GM21576 (cell line): ENCODE measurements at regions not wholly inside any gene's neighbourhood (a gene's known extent, or its start where the extent isn't known, plus 50 kb on each side); places are given as distances from the start of the nearest gene placed in this dataset.
"Not testable (repeated sequence)": the region's sequence is repeated elsewhere in the genome, so short reads cannot be mapped to it uniquely, and the experiment has no call there.

Source experiments
- ATAC-seq: cut with Tn5 transposase; IDR thresholded peaks from one replicate; pipeline ENCODE4 v1.9.1; 2021; ENCODE audit warnings: mild to moderate bottlenecking, moderate library complexity; ENCODE audit not compliant: unreplicated experiment

- no peak for ATAC-seq
These were observed 115.4 kb upstream of the FBXL7 start for GRCh38 chr5:15384581-15384980.

- no peak for ATAC-seq
These were observed 115.8 kb upstream of the FBXL7 start for GRCh38 chr5:15384176-15384575.

GRCh38 chr5:15383469-15383868, 116.5 kb upstream of the FBXL7 start:
- ATAC-seq = no peak

GRCh38 chr5:15383021-15383420, 117.0 kb upstream of the FBXL7 start:
- ATAC-seq = no peak

- ATAC-seq = no peak
These were observed 122.2 kb upstream of the FBXL7 start for GRCh38 chr5:15377573-15378340.

- no peak for ATAC-seq
These were observed 123.2 kb upstream of the FBXL7 start for GRCh38 chr5:15376803-15377202.

- ATAC-seq = no peak
These were observed 123.9 kb upstream of the FBXL7 start for GRCh38 chr5:15376088-15376487.

- ATAC-seq = no peak
These were observed 124.4 kb upstream of the FBXL7 start for GRCh38 chr5:15375559-15375958.

- ATAC-seq = no peak
These were observed 125.1 kb upstream of the FBXL7 start for GRCh38 chr5:15374886-15375285.

GRCh38 chr5:15373151-15373550, 126.8 kb upstream of the FBXL7 start:
- no peak for ATAC-seq

- ATAC-seq = no peak
These were observed 128.8 kb upstream of the FBXL7 start for GRCh38 chr5:15371184-15371583.

GRCh38 chr5:15368835-15369234, 131.1 kb upstream of the FBXL7 start:
- no peak for ATAC-seq

GRCh38 chr5:15367489-15367888, 132.5 kb upstream of the FBXL7 start:
- ATAC-seq = no peak

- no peak for ATAC-seq
These were observed 133.1 kb upstream of the FBXL7 start for GRCh38 chr5:15366676-15367391.

- no peak for ATAC-seq
These were observed 134.9 kb upstream of the FBXL7 start for GRCh38 chr5:15365070-15365469.

GRCh38 chr5:15363601-15364000, 136.4 kb upstream of the FBXL7 start:
- no peak for ATAC-seq

GRCh38 chr5:15357092-15357453, 142.9 kb upstream of the FBXL7 start:
- ATAC-seq = not testable (repeated sequence)

- not testable (repeated sequence) for ATAC-seq
These were observed 143.5 kb upstream of the FBXL7 start for GRCh38 chr5:15356308-15357091.

GRCh38 chr5:15354021-15354420, 146.0 kb upstream of the FBXL7 start:
- ATAC-seq = no peak

- no peak for ATAC-seq
These were observed 146.8 kb upstream of the FBXL7 start for GRCh38 chr5:15353086-15353645.

- ATAC-seq = no peak
These were observed 149.4 kb upstream of the FBXL7 start for GRCh38 chr5:15350614-15351013.
